ENCODE measurements at regions not wholly inside any gene's neighbourhood (a gene's known extent, or its start where the extent isn't known, plus 50 kb on each side); places are given as distances from the start of the nearest gene placed in this dataset.
"Not testable (repeated sequence)": the region's sequence is repeated elsewhere in the genome, so short reads cannot be mapped to it uniquely, and the experiment has no call there.

DNA sequence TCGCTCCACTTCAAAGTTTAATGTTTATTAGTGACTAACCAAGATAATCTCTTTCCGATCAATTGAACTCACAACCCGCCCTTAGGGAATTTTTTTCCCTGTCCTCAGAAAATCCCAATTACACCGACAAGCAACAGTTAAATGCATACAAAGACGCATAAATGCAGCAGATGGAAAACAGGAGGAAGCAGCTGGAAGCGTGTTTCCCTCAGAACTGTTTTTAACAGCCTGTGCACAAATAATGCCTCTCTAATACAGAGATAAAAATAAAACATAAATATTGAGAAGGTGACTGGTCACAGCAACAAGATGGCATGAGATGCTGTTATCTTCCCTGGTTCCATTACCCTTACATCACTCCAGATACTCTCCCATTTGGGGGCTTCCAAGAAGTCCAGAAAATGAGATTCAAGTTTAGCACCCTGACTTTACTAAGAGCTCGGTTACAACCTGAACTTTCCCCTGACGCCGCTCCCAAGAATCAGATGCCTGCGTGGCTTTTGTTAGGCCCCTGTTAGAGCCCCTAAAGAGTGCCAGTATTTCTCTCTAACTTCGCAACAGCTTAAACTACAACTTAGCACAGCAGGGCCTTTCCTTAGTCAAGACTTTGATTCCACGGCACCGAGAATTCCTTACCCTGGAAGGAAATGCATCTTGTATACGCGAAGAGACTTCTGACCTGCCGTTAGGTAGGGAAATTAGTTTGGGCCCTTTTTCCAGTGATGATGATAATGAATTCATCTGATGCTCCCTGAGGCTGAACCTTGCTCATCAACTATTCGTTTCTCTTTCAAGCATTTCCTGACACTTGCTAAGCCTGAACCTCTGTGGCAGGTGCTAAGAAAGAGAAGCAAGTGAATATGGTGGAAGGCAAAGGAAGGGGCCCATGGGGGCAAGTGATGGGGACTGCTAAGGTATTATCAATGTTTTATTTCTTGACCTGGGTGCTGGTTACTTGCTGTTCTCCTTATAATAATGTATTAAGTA is 137.7 kb upstream of the SMYD2 start:
- no peak for DNase-seq

DNA sequence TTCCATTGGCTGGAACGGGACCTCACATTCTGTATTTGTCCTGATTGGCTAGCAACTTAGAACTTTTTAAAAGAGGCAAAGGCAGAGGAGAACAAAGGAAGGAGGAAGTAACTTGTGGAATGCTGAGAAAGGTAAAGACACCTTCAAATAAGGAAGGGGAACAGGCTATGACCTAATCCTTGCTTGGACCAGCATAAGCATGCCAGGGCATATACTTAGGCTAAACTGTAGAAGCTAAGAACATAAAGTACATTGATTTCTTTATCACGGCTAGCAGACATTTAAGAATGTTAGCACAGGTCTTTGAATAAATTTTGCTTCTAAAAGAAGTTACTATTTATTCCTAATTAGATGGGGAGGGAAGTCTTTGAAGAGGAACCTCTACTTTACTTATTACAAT is 136.4 kb upstream of the SMYD2 start:
- DNase-seq, result not testable (repeated sequence)

DNA sequence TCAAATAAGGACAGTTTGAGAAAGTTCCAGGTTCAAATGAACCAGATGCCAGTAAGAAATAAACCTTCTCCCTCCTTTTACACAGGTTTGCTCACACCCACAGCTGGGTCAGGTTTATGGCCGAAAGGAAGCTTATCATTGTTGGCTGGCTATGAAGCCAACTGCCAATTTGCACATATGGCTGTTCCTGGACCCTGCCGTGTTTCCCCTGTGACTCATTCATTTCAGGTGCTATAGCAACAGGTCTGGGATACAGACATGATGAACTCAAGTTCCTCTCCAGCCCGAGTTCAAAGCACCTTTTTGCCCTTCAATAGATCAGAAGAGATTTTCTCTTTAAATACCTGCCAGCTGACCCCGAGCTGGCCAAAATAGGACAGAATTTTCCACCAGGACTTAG is 134.4 kb upstream of the SMYD2 start:
- DNase-seq, result no peak

DNA sequence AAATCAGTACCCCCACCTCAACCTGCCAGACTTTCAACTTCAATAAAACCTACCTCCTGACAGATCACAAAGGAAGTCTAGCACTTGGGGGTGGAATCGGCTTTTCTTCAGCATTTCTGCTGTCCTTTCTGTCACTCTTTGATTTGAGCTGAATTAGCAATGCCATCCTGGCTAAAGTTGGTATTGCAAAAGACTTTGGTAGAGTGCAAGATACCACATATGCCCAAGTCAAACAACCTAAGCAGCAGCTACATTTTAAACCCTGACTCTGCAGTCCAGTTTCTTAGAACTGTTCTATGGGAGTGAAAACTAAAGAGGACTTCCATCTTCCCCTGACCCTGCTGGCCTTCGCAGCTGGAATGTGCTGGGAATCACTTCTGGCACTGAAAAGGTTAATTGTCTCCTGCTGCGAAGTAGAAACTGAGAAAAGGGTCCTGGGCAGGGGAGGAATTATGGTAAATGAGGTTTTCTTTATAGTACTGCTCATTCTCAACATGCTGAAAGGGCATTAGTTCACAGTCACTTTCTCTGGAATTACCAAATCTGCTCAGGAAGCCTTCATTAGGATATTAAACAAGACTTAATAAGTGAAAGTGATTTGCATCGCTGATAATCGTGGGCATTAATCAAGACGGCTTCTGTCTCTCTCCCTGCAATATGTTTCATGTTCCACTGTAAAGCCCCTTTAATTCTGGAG is 126.2 kb upstream of the SMYD2 start:
- DNase-seq, result no peak

DNA sequence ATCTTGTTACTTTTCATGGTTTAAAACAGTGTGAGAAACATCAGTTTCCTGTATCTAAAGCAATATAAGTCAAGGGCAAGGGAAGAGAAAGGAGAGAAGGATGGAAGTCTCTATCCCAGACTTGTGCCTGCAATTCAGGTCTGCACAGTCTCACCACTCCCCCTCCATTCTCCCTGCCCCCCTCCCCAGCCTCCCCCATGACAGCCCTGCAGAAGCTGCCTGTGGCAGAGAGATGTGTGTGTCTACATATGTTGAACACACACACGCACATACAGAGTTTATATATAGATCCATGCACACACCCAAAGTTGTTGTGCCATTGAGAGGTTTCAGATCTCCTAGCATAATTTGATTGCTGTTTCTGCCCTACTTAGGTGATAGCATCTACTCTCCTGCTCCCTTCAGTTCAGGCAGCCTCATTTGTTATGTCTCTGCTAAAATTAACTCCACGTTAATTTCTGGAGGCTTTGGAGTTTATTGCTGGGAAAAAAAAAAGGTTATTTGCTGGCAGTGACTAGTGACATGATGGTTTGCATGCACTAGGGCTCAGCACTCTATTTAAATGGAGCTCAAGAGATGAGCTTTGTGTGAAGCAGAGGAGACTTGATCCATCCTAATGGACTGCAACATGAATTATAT is 124.9 kb upstream of the SMYD2 start:
- DNase-seq, result no peak

DNA sequence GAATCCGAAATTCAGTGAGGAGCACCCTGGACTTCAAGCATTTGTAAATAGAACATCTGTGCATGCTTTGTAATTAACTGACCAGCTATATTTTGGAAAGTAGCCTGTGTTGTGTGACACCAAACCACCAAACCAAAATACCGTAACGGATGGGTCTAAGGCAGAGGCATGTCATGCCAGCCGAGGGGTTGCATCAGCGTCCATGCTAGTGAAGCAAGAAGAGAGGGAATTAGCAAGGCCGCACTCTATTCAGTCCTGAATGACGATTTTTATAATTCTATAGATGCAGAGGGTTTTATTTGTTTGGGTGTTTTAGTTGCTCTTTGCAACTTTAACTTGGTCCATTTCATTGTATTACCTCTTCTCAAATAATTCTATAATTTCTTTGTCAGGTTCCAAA is 116.8 kb upstream of the SMYD2 start:
- DNase-seq, result no peak

DNA sequence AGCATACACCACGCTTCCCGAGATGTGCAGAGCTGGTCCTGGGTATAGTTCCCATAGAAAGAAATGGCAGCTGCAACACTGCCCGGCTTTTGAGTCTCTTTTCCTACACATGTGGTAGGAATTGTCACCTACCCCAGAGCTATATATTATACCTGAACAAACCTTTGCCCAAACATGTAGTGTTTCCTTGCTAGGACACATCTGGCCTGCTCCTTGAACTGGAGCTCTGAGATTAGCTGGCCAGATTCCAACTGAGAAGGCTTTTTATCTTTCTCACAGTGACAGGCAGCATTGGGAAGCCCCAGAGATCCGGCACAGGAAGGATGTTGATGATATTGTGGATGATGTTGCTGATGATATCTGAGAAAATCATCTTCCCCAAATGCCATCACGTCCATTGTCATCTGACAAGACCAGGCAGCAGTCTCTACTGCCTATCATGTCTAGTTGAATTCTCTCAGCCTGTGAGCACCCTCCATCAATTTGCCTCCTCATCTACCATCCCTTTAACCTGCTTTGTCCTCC is 115.0 kb upstream of the SMYD2 start:
- no peak for DNase-seq

DNA sequence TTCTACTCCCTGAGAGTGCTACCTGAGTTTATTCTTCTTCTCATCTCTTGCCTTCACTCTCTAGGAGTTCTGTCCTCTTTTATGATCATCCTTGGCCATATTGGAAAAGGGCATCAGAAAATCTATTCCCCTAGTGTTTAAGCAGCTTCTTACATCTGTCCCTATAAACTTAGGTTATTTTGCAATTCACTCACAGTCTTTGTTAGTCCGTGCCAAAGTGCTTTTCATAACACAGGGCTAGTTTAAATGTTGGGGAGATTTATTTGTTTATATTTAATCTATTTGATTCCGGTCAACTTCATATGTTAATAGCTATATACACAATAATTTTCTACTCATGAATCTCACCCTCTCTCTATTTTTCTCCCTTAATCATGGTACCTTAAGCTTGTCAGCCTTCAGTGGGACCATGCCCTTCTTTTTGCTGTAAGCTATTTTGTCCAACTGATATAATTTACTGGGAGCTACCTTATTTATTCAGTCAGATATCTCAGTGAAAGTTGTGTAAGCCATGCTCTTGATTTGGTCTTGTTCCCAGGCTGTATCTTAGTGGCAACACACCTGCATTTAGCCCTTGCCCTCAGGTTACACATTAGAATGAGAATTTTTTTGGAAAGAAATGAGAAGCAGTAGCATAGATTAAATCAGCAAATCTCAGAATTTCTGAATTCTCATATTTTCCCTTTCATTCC is 106.3 kb upstream of the SMYD2 start:
- DNase-seq, result no peak

DNA sequence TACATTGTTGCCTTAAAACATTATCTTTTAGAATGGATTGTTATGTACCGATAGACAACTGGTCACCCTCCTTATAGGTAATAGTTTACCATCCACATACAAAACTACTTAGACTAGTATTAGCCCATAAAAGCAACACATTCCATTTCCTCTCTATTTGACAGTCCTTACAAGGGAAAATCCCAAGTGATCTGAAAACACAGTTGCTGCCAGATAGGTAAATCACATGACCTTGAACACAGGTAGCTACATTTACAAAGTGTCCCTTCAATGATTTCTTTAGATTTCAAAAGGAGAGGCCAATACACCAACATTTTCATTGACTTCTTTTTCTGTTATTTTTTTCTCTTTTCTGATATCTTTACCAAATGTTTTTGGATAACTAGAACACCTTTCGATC is 102.9 kb upstream of the SMYD2 start:
- no peak for DNase-seq

DNA sequence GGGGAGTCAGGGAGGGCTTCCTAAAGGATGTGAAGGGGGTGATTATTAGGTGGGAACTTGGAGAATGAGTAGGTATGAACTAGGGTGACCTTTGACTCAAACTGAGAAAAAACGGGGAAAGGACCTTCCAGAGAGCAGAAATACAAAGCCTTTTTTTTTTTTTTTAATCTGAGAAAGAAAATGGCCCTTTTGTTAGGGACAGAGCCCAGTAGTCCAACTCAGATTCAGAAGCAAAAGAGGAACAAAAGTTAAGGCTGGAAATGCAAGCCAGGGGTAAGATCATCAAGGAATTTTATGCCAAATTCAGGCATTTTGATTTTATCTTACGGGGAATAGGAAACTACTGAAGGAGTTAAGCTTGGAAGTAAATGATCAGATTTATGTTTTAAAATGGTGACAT is 96.0 kb upstream of the SMYD2 start:
- no peak for DNase-seq

DNA sequence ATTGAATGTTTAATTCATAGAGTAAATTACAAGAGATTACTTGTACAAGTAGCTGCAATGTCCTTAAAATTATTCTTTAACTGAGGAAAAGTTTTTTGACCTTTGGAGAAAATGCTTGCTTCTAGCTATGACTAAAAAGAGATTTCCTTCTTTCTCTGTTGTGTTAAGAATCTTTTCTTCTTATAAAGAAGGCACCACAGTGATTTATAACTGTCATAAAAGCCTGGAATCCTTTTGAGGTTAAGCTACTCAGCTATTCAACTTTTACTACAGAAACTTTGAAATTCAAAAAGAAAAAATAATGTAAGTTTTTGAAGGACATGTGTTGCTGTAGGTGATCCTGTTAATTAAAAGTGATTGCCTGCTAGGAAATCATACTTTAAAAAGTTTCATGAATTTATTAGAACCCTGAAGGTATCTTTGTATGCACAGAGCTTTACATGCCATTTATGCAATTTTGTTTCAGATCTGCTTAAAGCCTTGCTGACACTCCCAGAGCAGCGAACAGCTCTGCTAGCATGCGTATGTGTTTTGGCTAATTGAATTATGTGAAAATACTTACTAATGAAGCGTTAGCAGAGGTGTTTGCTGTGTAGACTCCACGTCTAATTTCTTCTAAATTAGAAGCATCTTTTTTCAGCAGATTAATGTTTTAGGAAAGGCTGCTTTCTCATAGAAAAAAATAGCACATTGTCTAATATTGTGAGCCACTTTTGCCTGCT is 94.7 kb upstream of the SMYD2 start:
- no peak for DNase-seq

DNA sequence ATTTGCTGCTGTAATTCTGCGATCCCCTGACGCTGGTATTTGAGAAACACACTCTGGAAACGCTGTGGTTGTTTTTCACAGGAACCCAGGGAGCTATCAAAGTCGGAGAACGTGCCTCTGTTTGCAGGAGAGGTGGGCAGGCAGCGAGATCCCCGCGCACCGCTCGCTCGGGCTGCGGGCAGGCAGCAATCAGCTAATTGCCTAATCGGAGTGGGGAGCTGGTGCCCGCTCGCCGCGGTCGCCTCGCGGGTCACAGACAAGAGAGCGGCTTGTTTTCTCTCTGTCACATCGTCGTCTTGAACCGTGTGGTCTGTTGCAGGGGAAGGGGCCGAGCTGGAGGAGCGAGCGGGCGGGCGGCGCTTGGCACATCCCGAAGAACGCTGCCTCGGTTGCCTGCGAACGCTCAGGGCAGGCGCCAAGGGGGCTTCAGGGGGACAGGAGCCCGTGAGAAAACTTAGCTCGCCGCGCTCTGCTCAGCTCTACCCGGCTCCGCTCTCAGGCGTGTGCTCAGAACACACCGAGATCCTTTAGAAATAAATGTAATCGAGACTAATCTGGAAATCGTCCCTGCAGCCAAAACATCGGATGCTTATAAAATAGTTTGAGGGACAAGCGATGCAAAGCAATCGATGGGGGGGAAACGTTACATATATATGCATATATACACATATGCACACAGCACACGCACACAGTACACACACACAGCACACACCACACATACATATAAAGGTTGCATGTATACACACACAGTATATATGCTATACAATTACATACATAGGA is 93.6 kb upstream of the SMYD2 start:
- no peak for DNase-seq

DNA sequence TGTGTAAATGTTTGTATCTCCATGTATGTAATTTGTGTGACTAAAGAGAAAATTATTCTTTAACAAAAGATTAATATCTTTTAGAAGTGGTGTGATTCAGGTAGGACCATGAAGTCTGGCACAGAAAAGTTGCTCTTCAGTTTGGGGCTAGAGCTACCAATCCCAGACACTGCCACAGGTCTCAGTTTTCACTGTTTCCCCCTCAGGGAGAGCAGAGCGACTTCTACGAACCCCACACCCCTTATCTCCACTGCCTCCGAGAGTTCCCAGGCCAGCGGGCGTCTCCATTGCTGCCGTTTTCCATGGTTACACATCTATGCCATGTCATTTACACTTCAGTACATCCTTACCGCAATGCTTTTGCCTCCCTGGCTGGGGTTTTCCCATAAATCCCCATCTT is 93.0 kb upstream of the SMYD2 start:
- no peak for DNase-seq

DNA sequence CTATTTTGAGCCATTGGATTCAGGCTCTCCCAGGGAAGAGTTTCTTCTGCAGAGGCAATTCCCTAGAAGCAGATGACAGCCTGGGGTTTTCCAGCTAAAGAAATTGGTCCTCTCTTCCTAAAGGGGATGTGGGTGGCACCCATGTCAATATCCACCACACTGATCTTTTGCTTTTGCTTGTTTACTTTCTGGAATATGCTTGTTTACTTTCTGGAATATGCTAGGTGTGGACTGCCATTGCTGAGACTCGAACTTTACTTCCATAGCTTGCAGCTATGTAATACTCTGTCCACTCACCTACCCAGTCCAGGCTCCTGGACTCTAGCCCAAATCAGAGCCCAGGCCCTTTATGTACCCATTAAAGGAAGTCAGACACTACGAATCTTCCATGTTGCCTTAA is 92.1 kb upstream of the SMYD2 start:
- no peak for DNase-seq

DNA sequence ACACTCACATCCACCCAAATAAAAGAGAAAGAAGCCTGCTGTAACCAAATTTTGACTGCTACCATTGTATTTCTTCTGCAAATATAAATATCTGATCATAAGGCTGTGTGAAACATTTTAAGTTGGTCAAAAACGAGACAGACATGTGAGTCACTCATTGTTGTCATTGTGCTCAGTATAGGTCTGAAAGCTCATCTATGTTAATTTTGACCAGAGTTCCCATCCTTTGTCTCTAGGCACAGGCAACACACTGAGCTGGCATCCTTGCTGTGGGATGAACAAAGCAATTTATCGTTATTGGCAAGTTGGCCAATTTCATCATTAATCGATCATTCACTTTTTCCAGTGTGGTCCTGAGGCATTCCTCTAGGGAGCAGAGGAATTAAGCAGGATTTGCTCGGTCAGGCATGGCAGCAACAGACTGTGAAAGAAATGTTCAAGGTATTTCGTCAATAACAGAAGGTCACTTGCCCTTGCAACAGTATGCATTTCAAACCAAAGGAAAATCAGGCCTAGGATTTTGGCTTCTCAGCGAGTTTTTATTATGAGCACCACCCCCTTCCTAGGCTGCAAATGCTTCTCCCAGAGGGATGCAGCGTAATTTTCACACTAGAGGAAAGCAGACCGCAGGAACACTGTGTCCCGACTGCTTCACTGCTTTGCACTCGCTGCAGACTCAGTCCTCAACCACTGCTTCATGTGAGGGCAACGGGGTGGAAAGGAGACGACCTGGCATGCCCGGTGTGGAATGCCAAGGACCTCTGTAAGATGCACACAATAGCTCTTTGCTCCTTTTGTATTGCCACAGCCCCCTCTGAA is 87.9 kb upstream of the SMYD2 start:
- no peak for DNase-seq

DNA sequence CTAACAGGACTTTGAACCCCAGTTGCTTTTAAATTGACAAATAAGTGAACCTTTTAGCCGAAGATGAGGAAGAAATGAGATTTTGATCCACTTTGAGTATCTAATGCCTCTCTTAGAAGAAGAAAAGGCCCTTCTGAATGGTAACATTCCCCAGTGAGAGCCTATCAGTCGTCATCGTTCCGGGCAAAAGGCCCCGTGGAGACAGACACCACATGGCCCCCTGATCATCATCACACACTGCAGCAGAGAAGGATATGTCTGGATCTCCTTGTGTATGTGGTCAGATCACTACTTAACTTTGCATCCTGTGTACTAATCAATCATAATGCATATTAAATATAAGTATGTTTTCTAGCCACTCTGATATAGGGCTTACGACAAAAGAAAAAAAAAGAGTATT is 87.3 kb upstream of the SMYD2 start:
- DNase-seq, result no peak

DNA sequence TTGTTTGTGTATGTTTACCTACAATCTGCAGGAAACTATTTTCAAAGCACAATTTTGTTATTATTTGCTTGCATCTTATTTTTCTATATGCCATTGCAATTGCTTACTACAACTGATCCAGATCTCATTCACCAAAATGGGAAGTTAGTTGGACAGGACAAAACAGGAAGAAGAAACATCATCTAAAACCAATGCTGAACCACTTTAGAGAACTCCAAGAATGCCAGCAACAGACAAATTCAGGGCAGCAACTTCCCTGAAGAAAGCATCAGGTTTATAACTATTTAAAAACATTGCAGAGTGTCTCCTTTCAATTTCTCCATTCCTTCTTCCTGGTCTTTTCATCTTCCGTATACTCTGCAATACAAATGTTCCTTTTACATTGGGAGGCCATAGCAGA is 82.4 kb upstream of the SMYD2 start:
- DNase-seq, result no peak

DNA sequence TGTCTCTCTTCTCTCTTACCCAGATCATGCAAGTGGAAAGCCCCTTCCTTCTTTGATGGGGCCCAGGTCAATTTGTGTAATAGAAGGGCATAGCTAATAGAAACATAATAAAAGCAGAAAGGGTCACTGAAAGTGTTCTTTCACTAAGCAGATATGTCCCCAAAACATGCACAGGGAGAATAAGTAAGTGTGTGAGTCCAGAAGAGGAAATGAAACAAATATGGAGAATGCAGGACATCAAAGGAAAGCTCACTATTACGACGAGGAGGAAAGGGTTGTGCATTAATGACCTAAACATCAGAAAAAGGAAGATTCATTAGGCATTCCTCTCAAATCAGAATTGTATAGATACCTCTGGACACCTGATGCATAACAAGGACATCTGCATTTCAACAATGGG is 81.4 kb upstream of the SMYD2 start:
- DNase-seq, result no peak

DNA sequence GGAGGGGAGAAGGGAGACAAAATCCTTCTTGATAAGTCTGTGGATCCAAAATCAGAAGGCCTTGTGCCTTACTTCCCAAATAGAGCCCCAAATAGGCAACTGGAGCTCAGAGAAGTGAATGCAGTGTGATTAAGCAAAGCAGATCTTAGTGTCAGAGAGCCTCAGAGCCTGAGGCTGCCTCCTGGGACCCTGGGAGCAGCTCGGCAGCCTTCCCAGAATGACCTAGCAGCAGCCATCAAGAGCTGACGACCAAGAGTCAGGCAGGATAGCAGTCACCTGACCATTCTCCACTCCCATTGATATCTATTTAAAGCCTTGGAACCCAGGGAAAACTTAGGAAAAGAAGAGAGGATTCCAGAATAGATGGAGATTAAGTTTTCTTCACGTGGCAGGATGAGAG is 78.0 kb upstream of the SMYD2 start:
- DNase-seq, result no peak

DNA sequence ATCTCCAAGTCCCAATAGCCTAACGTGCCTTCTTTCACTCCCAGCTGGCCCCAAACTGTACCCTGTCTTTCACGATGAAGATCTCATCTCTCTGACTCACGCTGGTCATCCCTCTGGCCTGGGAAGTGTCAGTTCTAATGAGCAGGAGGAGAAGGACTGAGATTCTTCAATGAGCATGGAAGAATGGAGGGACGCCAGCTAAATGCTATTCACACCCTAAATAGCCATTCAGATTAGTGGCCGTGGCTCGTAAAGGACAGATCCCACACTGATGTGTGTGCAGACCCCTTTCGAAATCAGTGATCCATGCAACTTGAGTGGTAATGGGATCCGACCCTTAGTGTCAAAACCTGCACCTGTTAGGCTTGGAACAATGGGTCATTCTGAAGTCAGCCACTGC is 75.9 kb upstream of the SMYD2 start:
- DNase-seq, result no peak

DNA sequence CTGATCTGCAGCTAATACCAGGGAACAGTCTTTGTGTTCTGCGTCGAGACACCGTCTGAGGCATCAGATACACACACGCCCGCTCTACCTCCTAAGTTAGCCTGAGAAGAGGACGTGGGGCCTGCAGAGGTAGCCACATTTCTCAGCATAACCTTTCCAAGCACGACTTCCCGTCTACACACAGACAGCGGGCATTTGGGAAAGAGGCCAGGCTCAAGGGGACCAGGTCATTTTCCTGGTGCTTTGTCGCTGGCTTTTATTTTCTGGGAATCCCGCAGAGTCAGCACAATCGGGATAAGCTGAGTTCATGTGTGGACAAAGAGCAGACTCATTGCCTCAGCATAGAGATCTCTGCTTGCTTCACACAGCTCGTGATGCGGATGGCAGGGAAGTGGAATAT is 72.5 kb upstream of the SMYD2 start:
- DNase-seq, result no peak
